ENCODE measurements at regions not wholly inside any gene's neighbourhood (a gene's known extent, or its start where the extent isn't known, plus 50 kb on each side); places are given as distances from the start of the nearest gene placed in this dataset.

- WGBS (ENCODE audit: insufficient coverage, low coverage, missing lambda C conversion rate) = 0% methylated on average over 1 of the region's 1 CpG
- POLR2A ChIA-PET = no interaction called here
- Histone ChIP-seq H3K27me3 (ENCODE audit: control insufficient read depth in 2 of 2, insufficient read depth in 2 of 2, low read length in 2 of 2) (no peaks in the 10 kb centered on the region), H4K20me1 (replicated peaks; ENCODE audit: control insufficient read depth, insufficient read depth, low read length) (no peaks in the 10 kb centered on the region), H3K27ac (ENCODE audit: extremely low read depth, low read depth, low read length) (no peak overlapping the region), H3K4me2 (ENCODE audit: insufficient read depth, low read length) (no peak overlapping the region), H3K4me1 (replicated peaks in 1 of 2; ENCODE audit: control insufficient read depth in 2 of 2, insufficient read depth in 2 of 2, low read length in 2 of 2) (no peaks in the 10 kb centered on the region), H3K9ac (ENCODE audit: insufficient read depth in 1 of 2, low read depth in 2 of 2, low read length in 2 of 2) (no peak overlapping the region), H3K9me1 (ENCODE audit: control insufficient read depth, insufficient read depth, low read length) (no peaks in the 10 kb centered on the region), H3K79me2 (ENCODE audit: control insufficient read depth, insufficient read depth, low read length) (no peaks in the 10 kb centered on the region), H3K36me3 (ENCODE audit: control insufficient read depth, insufficient read depth, low read length) (no peaks in the 10 kb centered on the region), H2AFZ (ENCODE audit: low read depth, low read length) (no peak overlapping the region), H3K9me3 (replicated peaks; ENCODE audit: control insufficient read depth, insufficient read depth, low read depth, low read length) (no peaks in the 10 kb centered on the region), H3K4me3 (no peak overlapping the region)
- no TSS peak for BruUV-seq (replicated peaks)
- ATAC-seq (no peak), DNase-seq (ENCODE audit: extremely low read depth in 1 of 4, low spot score in 3 of 4) (no peak), FAIRE-seq (no peak)
- intact Hi-C loops (cut with micrococcal nuclease) = no loop called here
- in situ Hi-C loops (cut with MboI) = no loop called here
- no peak for TF ChIP-seq ZNF696 (CRISPR knock-in tag; conservative IDR thresholded peaks at IDR 0.05)
- TF ChIP-seq SRSF7 (optimal IDR thresholded peaks at IDR 0.05; ENCODE audit: low read depth, low read length) = no peak
- no peak for TF ChIP-seq CCAR2 (IDR thresholded peaks at IDR 0.05; ENCODE audit: low read depth, low read length)
- no peak for TF ChIP-seq SMARCC2 (IDR thresholded peaks at IDR 0.05; ENCODE audit: low read depth)
- TF ChIP-seq ZC3H4 (CRISPR knock-in tag; IDR thresholded peaks at IDR 0.05; ENCODE audit: borderline replicate concordance) = no peak
- no peak for TF ChIP-seq ZZZ3 (IDR thresholded peaks at IDR 0.05)
- TF ChIP-seq ZNF280B (CRISPR knock-in tag; IDR thresholded peaks at IDR 0.05) = no peak
- no peak for TF ChIP-seq ZBTB1 (CRISPR knock-in tag; IDR thresholded peaks at IDR 0.05; ENCODE audit: borderline replicate concordance, low read depth)
- TF ChIP-seq GTF2F1 (IDR thresholded peaks at IDR 0.05; ENCODE audit: low read depth, low read length) = no peak
- TF ChIP-seq RUNX1 (IDR thresholded peaks at IDR 0.05; ENCODE audit: low read depth) = no peak
- no peak for TF ChIP-seq DEAF1 (CRISPR knock-in tag; IDR thresholded peaks at IDR 0.05)
- no peak for TF ChIP-seq PRMT5 (CRISPR knock-in tag; IDR thresholded peaks at IDR 0.05)
- no peak for TF ChIP-seq ZNF551 (CRISPR knock-in tag; IDR thresholded peaks at IDR 0.05)
- TF ChIP-seq ZNF133 (CRISPR knock-in tag; IDR thresholded peaks at IDR 0.05) = no peak
- no peak for TF ChIP-seq CBX5 (IDR thresholded peaks at IDR 0.05; ENCODE audit: borderline replicate concordance, low read depth)
- CTCF ChIA-PET (ENCODE audit: low intra/inter-chr PET ratio) = no interaction called here
Observed at GRCh38 chr10:4307910-4308309, 518.1 kb upstream of the AKR1E2 start.

All from K562 (cell line).